GM19023 (cell line): ENCODE measurements at regions not wholly inside any gene's neighbourhood (a gene's known extent, or its start where the extent isn't known, plus 50 kb on each side); places are given as distances from the start of the nearest gene placed in this dataset.
A peak's percentile ranks its signal among the peaks of the same experiment; 100 is the strongest.
"Not testable (repeated sequence)": the region's sequence is repeated elsewhere in the genome, so short reads cannot be mapped to it uniquely, and the experiment has no call there.

Experiments used
- ATAC-seq: cut with Tn5 transposase; IDR thresholded peaks from one replicate; pipeline ENCODE4 v1.9.1; 2021; ENCODE audit warnings: mild to moderate bottlenecking, moderate library complexity; ENCODE audit not compliant: unreplicated experiment

GRCh38 chr4:152200511-152201333 is 335.2 kb downstream of the FBXW7 start:
- ATAC-seq, result no peak

GRCh38 chr4:152197211-152197610 is 338.7 kb downstream of the FBXW7 start:
- no peak for ATAC-seq

- ATAC-seq, result no peak
Measured at GRCh38 chr4:152195888-152196287, 340.0 kb downstream of the FBXW7 start.

- no peak for ATAC-seq
Measured at GRCh38 chr4:152193059-152193458, 342.8 kb downstream of the FBXW7 start.

DNA sequence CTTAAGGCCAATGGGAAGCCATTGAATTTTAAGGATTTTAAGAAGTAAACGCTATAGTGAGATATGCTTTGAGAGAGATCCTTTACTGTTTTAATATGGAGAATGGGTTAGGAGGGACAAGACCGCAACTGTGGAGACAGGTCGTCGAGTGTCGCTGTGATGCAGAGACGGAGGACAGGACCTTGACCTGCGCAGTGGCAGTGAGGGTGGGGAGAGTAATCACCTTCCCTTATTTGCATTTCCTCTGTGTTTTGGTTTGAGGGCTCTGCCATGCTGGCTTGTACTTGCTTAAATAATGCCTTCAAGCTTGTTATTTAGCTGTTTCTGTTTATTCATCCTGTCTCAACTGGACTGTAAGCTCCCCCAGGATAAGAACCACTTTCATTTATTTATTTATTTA is 345.0 kb downstream of the FBXW7 start:
- ATAC-seq, result no peak

DNA sequence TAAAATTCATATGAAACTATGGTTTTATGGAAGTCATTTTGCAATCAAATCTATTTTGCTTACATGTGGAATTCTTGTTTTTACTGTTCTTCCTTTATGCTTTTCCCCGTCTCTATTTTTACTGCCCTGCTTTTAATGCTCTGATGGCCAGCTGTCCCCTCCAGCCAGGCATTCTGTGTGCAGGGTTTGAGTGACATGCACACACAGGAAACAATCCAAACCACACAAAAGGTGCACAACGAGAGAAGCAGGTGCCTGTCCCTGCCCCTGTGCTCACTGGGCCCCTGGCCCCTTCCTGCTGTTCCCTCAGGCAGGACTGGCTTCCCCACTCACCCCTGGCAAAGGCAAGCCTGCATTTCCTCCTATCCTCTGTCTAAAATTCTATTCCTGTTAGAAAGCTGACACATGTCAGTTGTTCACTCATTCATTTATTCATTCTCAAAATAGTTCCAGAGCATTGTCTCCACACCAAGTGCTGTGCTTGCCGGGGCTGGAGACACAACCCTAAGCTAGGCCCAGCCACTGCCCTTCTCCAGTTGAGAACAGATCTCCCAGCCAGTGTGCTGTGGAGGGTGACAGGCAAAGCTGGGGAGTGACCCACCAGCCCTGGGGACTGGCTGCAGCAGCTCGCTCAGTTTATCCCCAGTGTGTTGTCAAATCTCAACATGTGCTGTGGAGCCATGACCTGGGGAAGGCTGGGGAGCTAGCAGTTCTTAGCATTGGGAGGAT is 346.3 kb downstream of the FBXW7 start:
- peak; percentile 62 for ATAC-seq

DNA sequence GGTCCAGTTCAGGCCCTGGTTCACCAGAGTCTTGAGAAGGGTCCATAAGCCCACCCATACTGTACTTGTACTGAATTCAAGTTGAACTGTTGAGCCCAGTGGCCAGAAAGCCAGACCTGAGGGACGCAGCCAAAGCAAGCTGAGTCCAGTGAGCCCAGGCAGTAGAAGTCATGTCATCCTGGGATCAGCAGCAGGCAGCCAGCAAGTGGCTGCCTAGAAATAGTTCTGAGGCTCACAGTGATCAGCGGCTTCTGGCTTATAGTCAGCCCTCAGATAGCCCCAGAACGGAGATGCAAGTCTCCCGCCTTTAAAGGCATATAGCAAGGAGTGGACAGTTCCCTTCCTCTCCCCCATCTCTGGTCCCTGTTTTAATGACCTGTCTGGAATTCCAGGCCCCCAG is 347.1 kb downstream of the FBXW7 start:
- ATAC-seq, result no peak

DNA sequence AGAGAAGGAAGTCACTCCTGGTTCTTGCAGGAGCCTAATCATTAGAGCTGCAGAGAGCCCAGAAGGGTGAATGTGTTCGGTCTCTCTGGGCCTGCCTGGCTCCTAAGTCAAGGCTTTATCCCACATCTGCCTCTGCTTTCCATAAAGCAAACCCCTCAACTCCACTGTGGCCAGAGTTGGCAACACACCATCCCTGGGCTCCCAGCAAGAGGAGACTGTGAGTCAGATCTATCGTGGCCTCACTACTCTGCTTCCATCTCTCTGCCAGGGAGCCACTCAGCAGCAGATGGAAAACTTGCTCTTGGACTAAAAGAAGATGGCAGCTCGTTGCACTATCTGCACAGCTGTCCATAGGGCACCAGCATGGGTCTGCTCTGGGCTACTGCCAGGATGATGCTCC is 348.2 kb downstream of the FBXW7 start:
- no peak for ATAC-seq

DNA sequence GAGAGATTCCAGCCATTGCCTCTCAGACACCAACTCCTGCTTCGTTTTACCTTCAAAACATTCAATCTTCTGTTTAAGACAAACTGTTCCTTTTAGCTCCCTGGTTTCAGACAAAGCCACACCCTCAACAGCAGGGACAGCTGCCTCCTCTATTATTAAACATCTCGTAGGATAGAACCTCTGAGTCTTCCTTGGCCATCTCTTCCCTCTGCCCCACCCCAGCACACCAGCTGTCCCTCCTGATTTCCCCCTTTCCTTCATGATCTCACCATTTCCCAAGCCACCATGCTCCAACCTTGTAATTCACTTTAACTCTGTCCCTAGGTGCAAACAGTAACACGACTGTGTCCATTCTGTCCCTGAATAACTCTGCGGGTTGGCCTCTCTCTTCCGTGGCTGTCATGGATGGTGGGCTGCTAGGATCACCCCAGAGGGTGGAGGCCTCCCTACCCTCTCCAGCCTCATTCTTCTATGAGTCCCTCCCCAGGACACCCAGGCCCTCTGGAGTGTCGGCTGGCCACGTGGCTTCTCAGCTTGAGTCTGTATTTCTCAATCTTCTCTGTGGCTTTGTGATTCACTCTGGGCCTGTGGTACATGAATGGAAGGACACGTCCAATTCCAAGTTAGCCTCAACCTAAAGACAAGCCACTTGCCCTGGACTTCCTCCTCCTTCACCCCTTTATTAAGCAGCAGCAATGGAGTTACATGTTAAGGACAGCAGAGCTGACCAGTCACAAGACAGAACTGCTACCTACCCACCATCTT is 349.9 kb downstream of the FBXW7 start:
- no peak for ATAC-seq

GRCh38 chr4:152181150-152181549 is 354.7 kb downstream of the FBXW7 start:
- ATAC-seq, result no peak

DNA sequence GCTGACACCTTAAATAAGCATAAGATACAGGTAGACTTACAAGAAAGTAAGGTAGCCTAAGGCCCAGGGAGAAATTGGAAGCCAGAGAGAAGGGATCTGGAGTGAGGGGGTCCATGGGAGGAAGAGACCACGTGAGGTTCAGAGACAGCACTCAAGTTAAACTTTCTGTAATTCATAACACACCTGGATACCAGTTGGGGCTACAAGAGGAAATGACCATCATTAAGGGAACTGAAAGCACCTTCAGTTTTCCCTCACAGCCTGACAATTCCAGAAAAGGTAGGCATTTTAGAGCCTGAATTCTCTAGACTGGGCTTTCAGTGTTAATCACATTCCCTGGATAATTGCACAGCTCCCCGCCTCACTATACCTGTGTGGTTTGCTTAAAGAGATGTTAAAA is 355.5 kb downstream of the FBXW7 start:
- ATAC-seq, result no peak

DNA sequence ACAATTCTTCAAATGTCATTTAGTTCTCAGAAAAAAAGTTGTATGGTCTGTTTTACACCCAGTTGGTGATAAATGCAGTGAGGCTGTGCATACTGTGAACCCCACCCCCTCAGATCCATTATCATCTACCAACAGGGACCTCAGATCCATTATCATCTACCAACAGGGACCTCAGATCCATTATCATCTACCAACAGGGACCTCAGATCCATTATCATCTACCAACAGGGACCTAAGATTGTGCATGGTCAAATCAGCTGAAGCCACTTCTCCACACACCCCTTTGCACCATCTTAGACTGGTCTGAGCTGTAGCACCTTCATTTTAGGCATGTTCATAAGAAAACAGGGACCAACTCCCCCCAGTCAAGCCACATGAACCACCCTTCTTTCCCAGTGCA is 358.4 kb downstream of the FBXW7 start:
- ATAC-seq, result not testable (repeated sequence)

DNA sequence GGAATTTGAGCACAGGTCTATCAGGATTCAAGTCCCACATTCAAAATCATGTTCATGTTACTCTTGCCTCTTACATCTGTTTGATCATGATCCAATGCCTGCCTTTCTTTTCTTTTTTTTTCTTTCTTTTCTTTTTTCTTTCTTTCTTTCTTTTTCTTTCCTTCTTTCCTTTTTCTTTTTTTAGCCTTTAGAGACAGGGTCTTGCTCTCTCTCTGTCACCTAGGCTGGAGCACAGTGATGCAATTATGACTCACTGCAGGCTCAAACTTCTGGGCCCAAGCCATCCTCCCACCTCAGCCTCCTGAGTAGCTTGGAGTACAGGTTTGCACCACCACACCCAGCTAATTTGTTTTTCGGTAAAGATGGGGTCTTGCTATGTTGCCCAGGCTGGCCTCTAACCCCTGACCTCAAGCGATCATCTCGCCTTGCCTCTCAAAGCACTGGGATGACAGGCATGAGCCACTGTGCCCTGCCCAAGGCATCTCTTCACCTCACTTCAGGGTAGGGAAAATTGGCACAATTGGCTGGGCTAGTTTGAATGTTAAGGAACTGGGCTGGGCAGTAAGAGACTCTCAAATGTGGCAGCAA is 359.2 kb downstream of the FBXW7 start:
- no peak for ATAC-seq

GRCh38 chr4:152175586-152175985 is 360.3 kb downstream of the FBXW7 start:
- no peak for ATAC-seq

DNA sequence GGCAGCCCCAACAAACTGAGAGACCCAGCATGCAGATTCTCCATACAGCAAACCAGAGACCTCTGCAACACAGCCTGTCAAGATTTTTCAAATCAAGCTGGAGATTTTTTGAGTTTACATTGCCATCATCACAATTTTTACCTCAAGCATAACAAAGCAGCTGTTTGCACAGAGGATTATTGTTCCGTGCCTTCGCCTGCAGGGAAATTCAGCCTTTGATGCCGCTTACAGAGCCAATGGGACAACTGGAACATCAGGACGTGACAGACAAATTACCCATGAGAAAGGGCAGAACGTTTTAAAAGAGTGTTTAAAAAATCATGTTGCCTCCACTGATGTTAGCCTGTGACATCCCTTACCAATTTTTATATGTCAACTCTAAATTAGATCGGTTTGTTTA is 363.7 kb downstream of the FBXW7 start:
- ATAC-seq, result no peak

- no peak for ATAC-seq
Measured at GRCh38 chr4:152171556-152171955, 364.3 kb downstream of the FBXW7 start.

DNA sequence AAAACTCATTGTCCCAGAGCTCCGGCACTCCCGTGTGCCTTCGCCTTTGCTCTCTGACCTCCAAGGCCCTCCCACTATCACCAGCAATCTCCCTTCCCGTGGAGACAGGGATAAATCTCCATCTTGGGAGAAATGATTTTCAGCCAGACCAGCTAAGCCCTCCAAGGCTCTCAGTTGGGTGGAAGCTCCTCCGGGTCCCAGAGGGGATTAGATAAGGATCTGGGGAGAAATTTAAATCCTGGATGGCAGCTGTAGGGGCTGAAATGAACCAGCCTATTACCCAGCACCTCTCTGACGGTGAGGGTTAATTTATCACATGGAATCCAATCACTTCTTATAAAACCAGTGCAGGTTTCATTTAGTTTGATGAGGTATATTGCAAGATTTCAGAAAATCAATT is 366.2 kb downstream of the FBXW7 start:
- ATAC-seq, result no peak

DNA sequence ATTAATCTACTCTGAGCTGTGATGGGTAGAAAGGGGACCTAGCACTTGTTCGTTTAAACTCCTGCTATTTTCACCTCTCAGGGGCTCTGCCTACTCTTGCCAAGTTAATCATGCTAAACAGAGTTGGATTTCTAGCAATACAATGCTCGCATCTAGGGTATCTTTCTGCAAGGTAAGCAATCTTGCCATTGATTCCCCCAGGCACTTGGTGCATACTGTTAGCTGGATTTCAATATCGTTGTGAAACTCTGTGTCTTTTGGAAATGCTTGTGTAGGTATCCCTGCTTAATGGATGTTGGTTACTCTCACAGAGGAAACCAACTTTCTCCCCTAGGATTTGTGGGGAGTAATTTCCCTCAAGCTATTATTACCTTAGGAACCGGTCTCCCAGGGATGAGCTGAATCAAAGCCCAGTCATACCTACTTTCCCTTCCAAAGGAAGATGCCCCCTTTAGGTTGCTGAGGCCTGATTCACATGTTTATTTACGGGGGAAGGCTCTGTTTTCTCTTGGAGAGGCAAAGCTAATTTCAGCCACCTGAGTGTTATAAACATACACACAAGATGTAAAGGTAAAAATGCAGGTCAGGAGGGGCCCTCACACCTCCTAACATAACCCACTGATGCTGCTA is 366.8 kb downstream of the FBXW7 start:
- no peak for ATAC-seq

DNA sequence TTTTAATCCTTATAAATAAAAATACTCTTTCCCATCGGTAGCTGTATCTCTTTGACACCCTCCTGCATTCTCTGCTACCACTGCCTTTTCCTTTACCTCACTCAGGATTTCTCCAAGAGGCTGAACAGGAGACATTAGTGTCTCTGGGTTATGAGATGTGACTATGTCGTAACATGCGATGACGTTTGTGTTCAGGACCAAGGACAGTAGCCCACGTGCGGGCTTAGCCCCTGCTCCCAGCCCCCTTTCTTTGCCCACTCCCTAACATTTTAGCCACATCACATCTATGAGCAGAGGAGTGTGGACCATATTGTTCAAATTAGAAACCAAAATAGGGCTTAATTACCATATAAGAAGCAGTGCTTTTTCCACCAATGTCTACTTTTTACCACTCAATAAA is 369.3 kb downstream of the FBXW7 start:
- ATAC-seq, result no peak

DNA sequence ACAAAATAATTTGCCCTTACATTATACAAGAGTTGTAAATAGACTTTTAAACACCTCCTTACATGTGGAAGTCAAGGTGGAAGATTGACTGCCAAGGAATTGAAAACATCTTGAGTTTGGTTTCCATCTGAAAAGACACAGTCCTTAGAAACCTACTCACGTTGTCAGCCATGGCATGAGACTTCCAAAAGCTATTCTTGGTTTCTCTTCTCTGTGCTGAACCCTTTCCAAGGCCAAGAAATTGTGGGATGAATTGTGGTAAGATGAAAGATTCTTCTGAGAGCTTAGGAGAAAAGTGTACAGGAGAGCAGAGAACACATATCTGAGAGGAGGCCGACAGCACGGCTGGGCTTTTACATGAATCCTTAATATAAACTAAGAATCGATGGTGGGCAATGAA is 370.0 kb downstream of the FBXW7 start:
- no peak for ATAC-seq

- no peak for ATAC-seq
Measured at GRCh38 chr4:152165146-152165545, 370.7 kb downstream of the FBXW7 start.
